LHCN-M2 (cell line): ENCODE measurements at regions not wholly inside any gene's neighbourhood (a gene's known extent, or its start where the extent isn't known, plus 50 kb on each side); places are given as distances from the start of the nearest gene placed in this dataset.
"Not testable (repeated sequence)": the region's sequence is repeated elsewhere in the genome, so short reads cannot be mapped to it uniquely, and the experiment has no call there.

Experiments used
- DNase-seq: peaks from one replicate; pipeline ENCODE4 v3.0.0-alpha.2; 2012; ENCODE audit warnings: low read depth

- DNase-seq: no peak
Measured at GRCh38 chr9:75282047-75282446, 193.7 kb downstream of the OSTF1 start.

DNA sequence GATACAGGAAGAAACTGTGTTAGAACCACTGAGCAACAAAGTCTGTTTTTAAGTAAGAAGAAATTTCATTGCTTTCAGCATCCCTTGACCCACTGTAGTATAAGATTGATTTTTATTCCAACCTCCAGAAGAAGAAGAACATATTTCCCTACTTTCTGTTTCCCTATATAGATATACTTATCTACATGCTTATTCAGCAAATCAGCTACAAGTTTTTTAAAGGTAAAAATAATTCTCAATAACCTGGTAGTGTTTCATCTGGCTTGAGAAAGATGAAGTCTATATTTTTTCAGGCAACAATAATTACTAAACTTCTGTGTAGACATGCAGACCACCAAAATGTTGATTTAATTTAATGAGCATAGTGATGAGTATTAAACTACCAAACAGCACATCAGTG, 201.0 kb downstream of the OSTF1 start:
- DNase-seq: no peak

GRCh38 chr9:75299324-75299723, 211.0 kb downstream of the OSTF1 start:
- no peak for DNase-seq

DNA sequence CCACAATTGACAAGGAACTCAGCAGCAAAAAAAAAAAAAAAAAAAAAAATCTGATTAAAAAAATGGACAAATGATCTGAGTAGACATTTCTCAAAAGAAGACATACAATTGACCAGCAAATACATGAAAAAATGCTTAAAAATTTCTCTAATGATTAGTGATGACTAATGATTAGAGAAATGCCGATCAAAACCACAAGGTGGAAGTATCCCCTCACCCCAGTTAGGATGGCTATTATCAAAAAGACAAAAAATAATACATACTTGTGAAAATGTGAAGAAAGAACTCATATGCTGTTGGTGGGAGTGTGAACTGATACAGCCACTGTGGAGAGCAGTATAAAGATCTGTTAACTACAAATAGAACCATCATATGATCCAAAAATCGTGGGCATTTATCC, 245.3 kb downstream of the OSTF1 start:
- DNase-seq: no peak

- no peak for DNase-seq
Measured at GRCh38 chr9:75358846-75359245, 270.5 kb downstream of the OSTF1 start.

- DNase-seq: no peak
Measured at GRCh38 chr9:75359638-75360037, 271.3 kb downstream of the OSTF1 start.

DNA sequence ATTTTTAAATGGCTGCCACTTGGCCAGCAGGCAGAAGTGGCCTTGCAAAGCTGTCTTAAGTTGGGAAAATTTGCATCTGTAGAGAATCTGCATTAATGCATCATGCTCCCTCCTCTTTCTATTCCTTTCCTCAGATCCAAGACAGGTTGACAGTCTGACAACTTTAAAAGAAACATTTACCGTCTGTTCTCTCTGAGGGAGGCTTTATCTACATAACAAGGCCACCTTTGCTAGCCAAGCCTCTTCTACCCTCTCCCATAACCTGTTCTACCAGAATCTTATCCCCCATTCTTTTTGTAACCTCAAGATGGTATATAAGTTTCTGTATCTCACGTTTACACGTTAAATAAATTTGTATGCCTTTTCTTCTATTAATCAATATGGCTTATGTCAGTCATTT, 271.9 kb downstream of the OSTF1 start:
- no peak for DNase-seq

- not testable (repeated sequence) for DNase-seq
Measured at GRCh38 chr9:75362446-75362845, 274.1 kb downstream of the OSTF1 start.

- no peak for DNase-seq
Measured at GRCh38 chr9:75365196-75365595, 276.9 kb downstream of the OSTF1 start.

DNA sequence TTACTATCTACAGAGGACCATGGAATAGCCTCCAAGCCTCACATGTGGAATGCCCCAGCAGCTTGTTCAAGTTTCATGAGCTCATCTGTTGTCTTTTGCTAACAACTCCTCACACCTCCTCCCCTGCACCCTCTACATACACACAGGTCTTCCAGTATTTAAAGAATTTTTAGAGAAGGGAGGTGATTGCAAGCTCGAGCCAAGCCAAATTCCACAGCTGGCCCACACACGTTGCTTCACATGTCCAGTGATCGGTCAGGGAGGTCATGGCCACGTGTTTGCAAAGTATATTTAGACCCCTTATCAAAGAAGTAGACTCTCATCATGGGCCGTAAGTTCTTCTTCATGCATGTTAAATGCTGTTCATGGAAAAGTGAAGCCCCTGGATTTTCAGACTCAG, 281.7 kb downstream of the OSTF1 start:
- DNase-seq: no peak

GRCh38 chr9:75372499-75373268, 284.4 kb downstream of the OSTF1 start:
- no peak for DNase-seq

DNA sequence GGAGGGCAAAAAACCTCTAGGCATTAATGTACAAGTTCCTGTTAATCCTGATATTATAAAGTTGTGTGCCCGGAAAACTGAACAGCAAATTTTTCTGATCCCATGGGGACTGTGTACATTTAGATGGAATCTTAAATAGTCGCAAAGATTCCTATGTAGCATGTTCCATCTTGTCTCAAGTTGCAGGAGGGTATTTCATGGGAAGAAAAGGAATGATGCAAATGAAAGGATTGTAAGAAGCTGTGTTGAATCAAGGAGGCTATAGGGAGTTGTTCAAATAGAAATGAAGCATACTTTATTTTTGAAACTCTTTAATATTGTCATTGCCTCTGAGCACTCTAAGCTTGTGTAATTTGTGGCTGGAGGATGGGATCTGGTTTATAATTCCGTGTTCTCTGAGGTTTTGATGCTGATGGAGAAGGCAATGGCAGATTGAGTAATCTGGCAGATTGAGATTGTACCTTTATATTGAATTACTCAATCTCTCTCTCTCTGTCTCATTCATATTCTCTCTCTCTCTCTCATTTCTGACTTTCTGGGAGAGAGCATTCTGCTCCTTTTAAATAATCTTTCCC, 288.5 kb downstream of the OSTF1 start:
- DNase-seq: no peak

- DNase-seq: no peak
Measured at GRCh38 chr9:75378036-75378435, 289.7 kb downstream of the OSTF1 start.

GRCh38 chr9:75378926-75379325, 290.6 kb downstream of the OSTF1 start:
- DNase-seq: no peak

DNA sequence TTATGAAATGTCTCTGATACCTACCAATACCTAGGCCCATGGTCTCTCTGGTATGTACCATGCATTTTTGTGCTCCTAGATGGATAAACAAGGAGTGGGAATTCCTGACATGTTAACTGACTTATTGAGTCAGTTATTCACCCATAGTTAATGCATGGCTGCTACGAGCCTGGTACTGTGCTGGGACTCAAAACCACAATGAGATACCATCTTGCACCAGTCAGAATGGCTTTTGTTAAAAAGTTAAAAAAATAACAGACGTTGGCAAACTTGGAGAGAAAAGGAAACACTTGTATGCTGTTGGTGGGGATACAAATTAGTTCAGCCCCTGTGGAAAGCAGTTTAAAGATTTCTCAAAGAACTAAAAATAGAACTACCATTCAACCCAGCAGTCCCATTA, 293.8 kb downstream of the OSTF1 start:
- no peak for DNase-seq

DNA sequence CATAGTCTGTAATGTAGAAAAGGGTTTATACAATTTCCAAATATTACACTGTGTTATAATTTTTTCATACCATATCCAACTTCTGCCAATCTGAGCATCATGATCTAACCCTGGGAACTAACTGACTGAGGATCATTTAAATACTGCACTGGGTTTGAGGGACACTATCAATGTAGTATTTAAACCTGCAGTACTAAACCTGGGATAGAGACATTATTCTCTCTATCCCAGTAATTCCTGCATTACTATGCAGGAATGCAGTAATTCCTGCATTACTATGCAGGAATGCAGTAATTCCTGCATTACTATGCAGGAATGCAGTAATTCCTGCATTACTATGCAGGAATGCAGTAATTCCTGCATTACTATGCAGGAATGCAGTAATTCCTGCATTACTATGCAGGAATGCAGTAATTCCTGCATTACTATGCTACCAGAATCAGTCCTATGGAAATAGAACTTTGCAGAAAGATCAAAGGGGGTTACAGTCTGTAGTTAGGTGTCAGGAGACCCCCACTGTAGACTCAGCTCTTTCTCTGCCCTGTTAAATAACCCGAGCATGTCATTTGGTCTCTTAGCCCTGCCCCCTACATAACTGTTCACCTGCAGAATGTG, 295.2 kb downstream of the OSTF1 start:
- not testable (repeated sequence) for DNase-seq

DNA sequence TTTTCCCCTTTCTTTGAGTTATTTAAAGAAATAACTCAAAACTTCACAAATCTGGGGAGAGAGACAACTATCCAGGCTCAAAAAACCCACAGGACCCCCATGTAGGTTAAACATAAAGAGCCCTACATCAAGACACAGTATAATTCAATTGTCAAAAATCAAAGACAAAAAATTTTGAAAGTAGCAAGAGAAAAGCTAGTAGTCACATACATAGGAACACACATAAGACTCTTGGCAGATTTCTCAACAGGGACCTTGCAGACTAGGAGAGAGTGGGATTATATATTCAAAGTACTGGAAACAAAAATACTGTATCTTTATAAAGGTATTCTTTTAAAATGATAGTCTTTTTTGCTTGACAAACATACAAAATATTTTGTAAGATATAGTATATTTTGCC, 296.9 kb downstream of the OSTF1 start:
- DNase-seq: no peak

DNA sequence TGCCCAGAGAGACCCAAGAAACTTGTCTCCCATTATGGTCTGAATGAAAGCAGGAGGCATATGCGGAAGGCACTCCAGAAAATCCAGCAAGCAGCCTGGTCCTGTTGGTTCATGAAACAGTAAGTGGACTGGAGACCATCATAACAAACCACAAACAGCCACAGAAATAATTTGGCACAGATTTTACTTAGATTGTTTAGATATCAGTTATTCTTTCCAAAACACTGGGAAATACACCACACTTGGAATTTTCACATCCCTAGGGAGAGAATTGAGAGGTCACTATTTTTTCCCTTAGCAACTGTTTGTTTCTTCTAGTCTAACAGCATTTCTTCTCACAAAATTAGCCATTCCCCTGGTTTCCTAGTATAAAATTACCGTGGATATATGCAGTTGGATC, 300.8 kb downstream of the OSTF1 start:
- DNase-seq: peak; percentile 19

DNA sequence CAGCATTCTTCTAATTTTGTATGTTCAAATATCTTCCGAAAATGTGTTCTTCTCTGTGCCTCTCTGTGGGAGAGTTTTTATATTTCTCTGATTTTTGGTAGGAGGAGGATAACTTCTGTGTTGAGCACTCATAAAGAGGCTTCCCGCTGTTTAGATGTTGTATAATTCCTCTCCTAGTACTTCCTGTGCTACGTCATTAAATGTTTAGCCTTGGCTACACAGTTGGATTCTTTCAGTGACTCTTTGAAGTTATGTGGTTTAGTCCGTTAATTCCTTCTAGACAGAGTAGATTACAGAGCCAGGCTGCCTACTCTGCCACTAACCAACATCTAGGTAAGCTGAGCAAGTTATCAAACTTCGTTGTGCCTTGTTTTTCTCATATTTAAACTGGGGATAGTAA, 302.6 kb downstream of the OSTF1 start:
- DNase-seq: no peak

- no peak for DNase-seq
Measured at GRCh38 chr9:75391497-75391896, 303.2 kb downstream of the OSTF1 start.

DNA sequence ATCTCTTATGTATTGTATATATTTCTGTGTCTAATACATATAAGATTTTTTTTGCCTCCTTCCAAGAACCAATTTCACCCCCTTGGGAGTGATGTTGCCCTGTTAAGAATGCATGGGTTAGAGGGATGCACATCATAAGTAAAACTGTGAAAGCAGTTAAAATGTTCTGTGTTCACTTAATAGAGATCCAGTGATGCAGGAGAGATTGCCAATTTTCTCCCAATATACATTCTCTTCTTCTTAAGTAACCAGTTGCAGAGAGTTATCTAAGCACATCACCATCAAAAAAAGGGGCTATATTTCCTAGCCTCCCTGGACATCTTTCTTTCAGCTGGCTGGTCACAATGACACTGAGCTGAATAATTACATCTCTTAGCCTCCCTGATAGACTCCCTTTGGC, 307.0 kb downstream of the OSTF1 start:
- DNase-seq: no peak

DNA sequence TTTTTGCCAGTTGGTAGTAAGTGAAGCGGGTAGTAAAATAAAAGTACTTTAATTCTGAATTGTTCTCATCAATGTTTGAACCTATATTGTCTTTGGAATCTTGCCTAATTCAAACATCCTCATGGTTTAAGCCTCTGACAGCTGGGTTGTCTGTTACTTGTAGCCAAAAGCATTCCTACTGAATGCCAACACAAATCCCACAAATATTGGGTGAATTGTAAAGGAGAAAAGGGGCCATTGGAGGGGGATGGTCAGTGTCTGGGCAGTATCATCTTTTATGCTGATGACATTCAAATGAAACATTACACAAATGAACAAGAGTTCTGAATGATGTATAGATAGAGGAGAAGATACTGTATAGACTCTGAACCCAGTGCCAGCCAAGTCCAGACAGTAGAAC, 309.5 kb downstream of the OSTF1 start:
- peak; percentile 11 for DNase-seq

- no peak for DNase-seq
Measured at GRCh38 chr9:75408391-75408790, 320.1 kb downstream of the OSTF1 start.
